Epidermal melanocyte (primary cell): ENCODE measurements at regions not wholly inside any gene's neighbourhood (a gene's known extent, or its start where the extent isn't known, plus 50 kb on each side); places are given as distances from the start of the nearest gene placed in this dataset.
"Not testable (repeated sequence)": the region's sequence is repeated elsewhere in the genome, so short reads cannot be mapped to it uniquely, and the experiment has no call there.

ENCODE experiments used
- DNase-seq: peaks from one replicate; pipeline ENCODE4 v3.0.0; 2011; ENCODE audit warnings: low spot score; ENCODE audit not compliant: insufficient read length

- no peak for DNase-seq
These were observed 542.4 kb upstream of the SOX9 start for GRCh38 chr17:71578446-71578845.

DNA sequence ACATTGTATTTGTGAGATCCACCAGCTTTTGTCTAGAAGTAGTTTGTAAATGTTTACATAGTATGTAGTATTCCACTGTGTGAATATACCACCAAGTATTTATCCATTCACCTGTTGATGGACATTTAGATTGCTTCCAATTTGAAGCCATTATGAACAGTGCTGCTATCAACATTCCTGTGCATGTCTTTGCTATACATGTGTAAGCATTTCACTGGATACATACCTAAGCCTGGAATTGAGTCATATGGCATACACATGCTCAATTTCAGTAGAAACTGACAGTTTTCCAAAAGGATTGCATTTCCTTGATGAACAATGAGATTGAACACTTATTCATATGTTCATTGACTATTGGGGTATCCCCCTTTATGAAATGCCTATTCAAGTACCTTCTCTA is 540.6 kb upstream of the SOX9 start:
- no peak for DNase-seq

GRCh38 chr17:71585540-71585939 is 535.3 kb upstream of the SOX9 start:
- DNase-seq = no peak

DNA sequence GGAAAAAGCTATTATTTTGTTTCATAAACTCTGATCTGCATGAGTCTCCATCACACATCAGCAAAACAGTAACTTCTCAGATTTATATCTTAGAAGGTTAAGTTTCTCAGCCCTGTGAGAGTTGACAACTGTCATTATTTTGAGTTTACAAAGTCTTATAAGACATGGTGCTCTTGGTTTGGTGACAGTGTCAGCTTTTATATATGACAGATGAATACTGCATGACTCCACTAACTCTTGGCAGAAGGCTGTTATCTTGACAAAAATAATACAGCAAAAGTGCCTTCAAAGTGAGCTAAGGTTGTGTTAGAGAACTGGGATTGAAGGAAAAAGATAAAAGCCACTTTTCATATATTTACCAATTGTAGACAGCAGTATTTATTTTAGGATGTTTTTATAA is 528.4 kb upstream of the SOX9 start:
- no peak for DNase-seq

DNA sequence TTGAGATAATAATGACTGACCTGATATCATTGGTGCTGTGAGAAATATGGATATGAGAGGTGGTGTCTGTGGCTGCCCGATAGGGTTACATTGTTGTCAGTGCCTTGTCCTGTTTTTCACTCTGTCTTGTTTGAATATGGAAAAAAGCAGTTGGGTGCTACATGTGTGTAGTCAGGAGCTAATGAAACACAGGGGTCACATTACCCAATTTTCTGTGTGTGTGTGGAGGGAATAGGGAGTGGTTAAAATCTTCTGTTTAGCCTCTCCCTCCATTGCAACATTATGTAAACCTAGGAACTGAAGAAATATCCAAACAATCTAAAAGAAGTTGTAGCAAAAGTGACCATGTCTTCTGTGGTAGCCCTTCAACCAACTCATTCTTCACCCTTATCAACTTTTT is 527.7 kb upstream of the SOX9 start:
- no peak for DNase-seq

DNA sequence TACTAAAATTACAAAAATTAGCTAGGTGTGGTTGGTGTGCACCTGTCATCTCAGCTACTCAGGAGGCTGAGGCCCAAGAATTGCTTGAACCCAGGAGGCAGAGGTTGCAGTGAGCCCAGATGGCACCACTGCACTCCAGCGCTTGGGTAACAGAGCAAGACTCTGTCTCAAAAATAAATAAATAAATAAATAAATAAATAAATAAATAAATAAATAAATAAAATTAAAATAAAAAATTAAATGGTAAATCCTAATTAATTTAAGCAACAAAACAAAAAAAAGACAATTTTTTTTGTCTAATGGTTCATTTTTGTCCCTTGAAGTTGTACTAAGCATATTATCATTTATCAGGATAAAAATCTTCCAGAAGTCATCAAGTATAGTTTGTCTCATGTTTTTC is 521.2 kb upstream of the SOX9 start:
- DNase-seq = not testable (repeated sequence)

DNA sequence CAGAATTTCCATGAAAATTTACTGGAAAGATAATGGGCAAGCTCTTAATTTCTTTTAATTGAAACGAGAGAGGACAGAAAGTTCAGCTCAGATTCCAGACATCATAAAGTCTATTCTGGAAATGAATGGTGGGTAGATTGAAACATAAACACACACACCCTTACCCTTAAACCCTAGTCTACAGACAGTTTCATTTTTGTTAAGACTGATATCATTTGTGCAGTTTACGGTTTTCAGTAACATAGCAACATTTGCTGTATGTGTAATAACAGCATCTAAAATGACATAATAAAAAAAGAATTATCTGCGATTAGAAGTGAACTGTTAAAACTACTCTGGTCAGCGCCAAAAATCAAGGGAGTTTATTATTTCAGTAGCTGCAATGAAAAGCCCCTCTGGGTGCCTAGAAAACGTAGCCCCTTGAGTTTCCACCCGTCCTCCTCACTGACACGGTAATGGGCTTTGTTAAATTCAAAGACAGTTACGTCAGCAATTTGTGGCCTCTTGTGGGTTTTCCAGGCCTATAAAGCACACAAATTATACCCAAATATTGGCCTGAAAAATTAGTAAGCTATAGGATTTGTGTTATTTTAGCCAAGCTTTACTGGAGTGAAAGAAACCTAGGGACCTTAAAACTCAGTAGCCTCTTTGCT is 520.6 kb upstream of the SOX9 start:
- no peak for DNase-seq

- DNase-seq = no peak
These were observed 518.8 kb upstream of the SOX9 start for GRCh38 chr17:71601894-71602504.

GRCh38 chr17:71613996-71614395 is 506.8 kb upstream of the SOX9 start:
- no peak for DNase-seq

GRCh38 chr17:71615820-71616219 is 505.0 kb upstream of the SOX9 start:
- DNase-seq = no peak

DNA sequence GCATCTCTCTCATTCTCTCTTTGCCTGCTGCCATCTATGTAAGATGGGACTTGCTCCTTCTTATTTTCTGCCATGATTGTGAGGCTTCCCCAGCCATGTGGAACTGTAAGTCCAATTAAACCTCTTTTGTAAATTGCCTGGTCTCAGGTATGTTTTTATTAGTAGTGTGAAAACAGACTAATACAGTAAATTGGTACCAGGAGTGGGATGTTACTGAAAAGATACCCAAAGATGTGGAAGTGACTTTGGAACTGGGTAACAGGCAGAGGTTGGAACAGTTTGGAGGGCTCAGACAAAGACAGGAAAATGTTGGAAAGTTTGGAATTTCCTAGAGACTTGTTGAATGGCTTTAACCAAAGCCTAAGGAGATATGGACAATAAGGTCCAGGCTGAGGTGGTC is 503.1 kb upstream of the SOX9 start:
- not testable (repeated sequence) for DNase-seq

DNA sequence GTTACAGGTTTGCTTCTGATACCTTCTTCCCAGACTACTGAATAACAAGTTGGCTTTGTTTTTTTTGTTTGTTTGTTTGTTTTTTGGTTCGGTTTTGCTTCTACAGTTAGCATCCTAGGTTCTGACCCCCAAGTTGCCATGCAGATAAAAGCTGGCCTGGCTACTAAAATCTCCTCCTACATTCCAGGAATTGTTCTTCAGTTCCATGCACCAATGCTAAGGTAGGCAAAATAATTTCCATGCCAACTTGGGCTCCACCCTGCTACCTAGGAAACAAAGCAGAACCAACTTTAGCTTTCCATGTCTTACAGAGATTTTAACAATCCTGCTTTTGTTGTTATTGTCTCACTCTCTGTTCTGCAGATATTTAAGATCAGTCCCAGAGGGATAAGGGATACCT is 495.5 kb upstream of the SOX9 start:
- DNase-seq = no peak

DNA sequence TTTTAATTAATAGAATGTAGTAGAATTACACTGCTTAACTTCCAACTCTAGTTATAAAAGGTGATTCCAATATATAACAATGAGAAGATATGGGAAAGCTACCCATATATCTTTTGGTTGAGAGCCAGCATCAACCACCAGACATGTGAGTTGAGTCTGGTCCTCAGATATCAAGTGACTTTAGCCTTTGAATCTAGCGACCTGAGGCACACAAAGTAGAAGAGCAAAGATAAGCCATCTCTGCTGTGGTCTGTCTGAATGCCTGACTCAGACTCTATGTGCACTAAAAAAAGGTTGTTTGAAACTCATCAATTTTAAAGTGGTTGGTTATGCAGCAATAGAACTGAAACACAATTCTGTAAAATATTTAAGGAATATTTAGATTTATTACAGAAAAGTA is 492.5 kb upstream of the SOX9 start:
- DNase-seq = no peak

GRCh38 chr17:71631483-71631882 is 489.3 kb upstream of the SOX9 start:
- no peak for DNase-seq

DNA sequence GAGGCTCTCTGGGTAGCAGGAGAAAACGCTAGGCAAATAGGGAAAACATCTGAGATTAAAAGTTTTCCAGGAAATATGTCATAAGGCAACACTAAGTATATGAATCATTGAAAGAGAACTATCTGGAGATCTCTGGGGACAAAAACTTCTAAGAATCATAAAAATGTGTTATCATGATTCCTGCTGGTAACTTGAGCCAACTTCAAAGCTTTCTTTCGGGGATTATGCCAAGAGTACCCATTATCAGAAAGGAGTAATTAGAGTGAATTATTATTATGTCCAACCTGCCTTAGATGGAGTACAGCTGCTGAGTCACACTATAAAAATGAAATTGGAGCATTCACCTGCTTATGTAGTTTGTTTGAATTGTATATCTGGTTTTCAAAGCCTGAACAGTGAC is 488.5 kb upstream of the SOX9 start:
- DNase-seq = no peak

DNA sequence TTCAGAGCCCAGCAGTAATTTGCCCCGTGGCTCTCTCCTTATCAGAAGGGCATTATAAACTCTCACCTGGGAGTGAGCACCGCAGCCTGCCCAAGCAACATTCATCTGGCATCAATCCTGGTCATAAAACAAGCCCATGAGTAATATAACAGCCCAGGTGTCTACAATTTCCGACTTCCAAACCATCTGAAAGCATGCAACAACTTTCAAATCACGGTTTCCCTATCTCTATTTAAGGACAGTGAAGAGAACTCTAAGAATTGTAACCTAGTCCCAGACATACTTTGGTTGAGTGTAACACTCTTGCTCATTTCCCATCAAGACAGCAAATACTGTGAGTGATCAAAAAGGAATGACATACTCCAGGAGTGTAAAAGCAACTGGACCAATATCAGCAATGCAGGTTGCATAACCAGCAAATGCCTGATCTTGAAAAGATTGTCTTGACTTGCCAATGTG is 487.4 kb upstream of the SOX9 start:
- no peak for DNase-seq

DNA sequence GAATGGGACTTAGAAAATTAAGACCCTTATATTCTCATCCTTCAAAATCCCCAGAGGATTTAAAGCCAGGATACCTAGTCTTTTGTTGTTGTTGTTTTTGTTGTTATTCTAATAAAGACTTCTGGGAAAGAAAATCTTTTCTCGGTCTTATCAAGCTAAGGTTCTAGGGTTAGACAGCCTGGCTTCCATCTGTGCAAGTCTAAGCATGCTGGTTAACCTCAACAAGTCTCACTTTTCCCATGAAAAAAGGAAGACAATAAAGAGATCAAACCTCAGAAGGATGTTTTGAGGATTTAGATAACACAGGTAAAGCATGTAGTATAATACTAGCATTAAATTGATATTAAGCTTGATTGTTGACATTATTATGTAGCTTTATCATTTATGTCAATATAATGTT is 486.4 kb upstream of the SOX9 start:
- DNase-seq = no peak

- no peak for DNase-seq
These were observed 485.6 kb upstream of the SOX9 start for GRCh38 chr17:71635187-71635586.

DNA sequence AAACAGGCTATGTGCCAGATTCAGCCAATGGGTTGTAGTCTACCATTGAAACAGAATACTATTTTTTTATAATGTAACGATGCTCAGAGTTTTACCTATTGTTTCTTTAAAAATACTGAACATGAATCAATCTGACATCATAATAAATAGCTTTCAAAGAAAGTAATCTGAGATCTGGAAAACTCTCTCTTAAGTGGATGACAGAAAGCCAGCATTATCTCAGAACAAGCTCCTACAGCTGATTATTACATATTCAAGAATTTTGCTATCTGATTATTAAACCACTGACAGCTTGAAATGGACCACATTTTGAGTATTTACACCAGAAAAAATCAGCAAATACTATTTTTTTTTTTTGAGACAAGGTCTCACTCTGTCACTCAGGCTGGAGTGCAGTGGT is 484.2 kb upstream of the SOX9 start:
- no peak for DNase-seq

GRCh38 chr17:71638668-71639067 is 482.2 kb upstream of the SOX9 start:
- no peak for DNase-seq

- DNase-seq = no peak
These were observed 481.0 kb upstream of the SOX9 start for GRCh38 chr17:71639865-71640264.

GRCh38 chr17:71646890-71647289 is 473.9 kb upstream of the SOX9 start:
- DNase-seq = not testable (repeated sequence)

- not testable (repeated sequence) for DNase-seq
These were observed 472.5 kb upstream of the SOX9 start for GRCh38 chr17:71648342-71648741.
